Brain microvascular endothelial cell (primary cell): ENCODE measurements at regions not wholly inside any gene's neighbourhood (a gene's known extent, or its start where the extent isn't known, plus 50 kb on each side); places are given as distances from the start of the nearest gene placed in this dataset.
A peak's percentile ranks its signal among the peaks of the same experiment; 100 is the strongest.

Experiments used
- DNase-seq: peaks from one replicate; pipeline ENCODE4 v3.0.0-alpha.2; 2020
- H3K27ac ChIP-seq: fragments of 250-450 bp; sonication (Bioruptor Pico); 2 replicates; pipeline ENCODE4 v1.5.1; 2020; ENCODE audit warnings: mild to moderate bottlenecking, moderate library complexity
- H3K27me3 ChIP-seq: fragments of 250-450 bp; sonication (Bioruptor Pico); replicated peaks from 2 replicates; pipeline ENCODE4 v1.5.1; 2020; ENCODE audit warnings: mild to moderate bottlenecking
- H3K36me3 ChIP-seq: fragments of 250-450 bp; sonication (Bioruptor Pico); replicated peaks from 2 replicates; pipeline ENCODE4 v1.5.1; 2020; ENCODE audit warnings: mild to moderate bottlenecking
- H3K4me3 ChIP-seq: 2 replicates; pipeline ENCODE4 v1.5.1; 2011; ENCODE audit warnings: low read depth, mild to moderate bottlenecking, control low read depth, low read length, moderate library complexity
- in situ Hi-C: cut with HindIII; loops from 2 replicates; pipeline ENCODE4 v1.10.0; 2017; ENCODE audit warnings: low sequenced_read_pairs, low pct_ligation_motif_present
- TF ChIP-seq, protein P1 (sequence below): IDR thresholded peaks from 2 replicates; pipeline ENCODE4 v1.5.1; 2011; ENCODE audit warnings: low read depth, mild to moderate bottlenecking, moderate library complexity, low read length, control low read depth, inconsistent platforms; ENCODE audit errors: missing control alignments

DNA sequence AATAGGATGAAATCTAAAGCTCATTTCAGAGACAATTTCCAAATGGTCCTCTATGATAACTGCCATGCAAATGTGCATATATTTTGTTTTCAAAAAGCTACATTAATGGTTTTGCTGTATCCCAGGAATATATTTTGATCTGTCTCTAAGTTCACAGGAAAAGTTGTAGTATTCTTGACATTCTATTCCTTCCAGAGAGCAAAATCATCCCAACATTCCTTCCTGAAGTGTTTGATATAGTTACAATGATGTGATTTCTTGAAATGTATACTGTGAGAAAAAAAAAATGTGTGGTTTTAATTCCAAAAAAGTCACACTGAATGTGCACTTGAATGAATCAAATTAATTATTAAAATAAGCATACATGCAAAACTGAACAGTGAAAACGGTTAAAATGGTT, 996.0 kb upstream of the CITED2 start:
- in situ Hi-C loops, result no loop called here
- no peaks in the 10 kb centered on the region for H3K36me3 ChIP-seq
- no peak overlapping the region for H3K27ac ChIP-seq
- H3K4me3 ChIP-seq, result no peak overlapping the region
- TF ChIP-seq, protein P1, sequence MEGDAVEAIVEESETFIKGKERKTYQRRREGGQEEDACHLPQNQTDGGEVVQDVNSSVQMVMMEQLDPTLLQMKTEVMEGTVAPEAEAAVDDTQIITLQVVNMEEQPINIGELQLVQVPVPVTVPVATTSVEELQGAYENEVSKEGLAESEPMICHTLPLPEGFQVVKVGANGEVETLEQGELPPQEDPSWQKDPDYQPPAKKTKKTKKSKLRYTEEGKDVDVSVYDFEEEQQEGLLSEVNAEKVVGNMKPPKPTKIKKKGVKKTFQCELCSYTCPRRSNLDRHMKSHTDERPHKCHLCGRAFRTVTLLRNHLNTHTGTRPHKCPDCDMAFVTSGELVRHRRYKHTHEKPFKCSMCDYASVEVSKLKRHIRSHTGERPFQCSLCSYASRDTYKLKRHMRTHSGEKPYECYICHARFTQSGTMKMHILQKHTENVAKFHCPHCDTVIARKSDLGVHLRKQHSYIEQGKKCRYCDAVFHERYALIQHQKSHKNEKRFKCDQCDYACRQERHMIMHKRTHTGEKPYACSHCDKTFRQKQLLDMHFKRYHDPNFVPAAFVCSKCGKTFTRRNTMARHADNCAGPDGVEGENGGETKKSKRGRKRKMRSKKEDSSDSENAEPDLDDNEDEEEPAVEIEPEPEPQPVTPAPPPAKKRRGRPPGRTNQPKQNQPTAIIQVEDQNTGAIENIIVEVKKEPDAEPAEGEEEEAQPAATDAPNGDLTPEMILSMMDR, result no peak
- DNase-seq, result no peak
- no peaks in the 10 kb centered on the region for H3K27me3 ChIP-seq

DNA sequence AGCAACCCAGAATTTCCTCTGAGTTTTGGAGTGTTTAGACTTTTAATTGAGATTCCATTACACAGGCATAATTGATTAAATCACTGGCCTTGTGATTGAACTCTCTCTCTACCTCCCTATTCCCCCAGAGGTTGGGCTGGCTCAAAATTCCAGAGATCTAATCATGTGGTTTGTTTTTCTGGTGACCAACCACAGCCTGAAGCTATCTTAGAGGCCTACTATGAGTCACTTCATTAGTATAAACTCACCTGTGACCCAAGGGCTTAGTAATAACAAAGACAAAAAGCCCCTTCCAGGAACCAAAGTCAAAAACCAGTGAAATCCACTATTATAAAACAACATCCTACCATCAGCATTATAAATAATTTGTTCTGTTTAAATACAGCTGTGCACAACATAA, 992.5 kb upstream of the CITED2 start:
- no peaks in the 10 kb centered on the region for H3K27me3 ChIP-seq
- H3K4me3 ChIP-seq, result no peak overlapping the region
- in situ Hi-C loops, result no loop called here
- peak; percentile 29 for DNase-seq
- no peaks in the 10 kb centered on the region for H3K36me3 ChIP-seq
- no peak overlapping the region for H3K27ac ChIP-seq
- TF ChIP-seq, protein P1, result no peak

DNA sequence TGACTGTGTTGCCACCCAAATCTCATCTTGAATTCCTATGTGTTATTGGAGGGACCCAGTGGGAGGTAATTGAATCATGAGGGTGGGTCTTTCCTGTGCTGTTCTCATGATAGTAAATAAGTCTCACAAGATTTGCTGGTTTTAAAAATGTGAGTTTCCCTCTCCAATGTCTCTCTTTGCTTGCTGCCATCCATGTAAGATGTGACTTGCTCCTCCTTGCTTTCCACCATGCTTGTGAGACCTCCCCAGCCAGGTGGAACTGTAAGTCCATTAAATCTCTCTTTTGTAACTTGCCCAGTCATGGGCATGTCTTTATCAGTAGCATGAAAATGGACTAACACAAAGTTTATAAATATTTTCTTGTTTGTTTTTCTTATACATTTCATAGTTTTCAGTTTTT, 990.5 kb upstream of the CITED2 start:
- Histone ChIP-seq H3K36me3 (no peaks in the 10 kb centered on the region), H3K27ac (no peak overlapping the region), H3K27me3 (no peaks in the 10 kb centered on the region), H3K4me3 (no peak overlapping the region)
- in situ Hi-C loops, result no loop called here
- TF ChIP-seq, protein P1, result no peak
- DNase-seq, result no peak

DNA sequence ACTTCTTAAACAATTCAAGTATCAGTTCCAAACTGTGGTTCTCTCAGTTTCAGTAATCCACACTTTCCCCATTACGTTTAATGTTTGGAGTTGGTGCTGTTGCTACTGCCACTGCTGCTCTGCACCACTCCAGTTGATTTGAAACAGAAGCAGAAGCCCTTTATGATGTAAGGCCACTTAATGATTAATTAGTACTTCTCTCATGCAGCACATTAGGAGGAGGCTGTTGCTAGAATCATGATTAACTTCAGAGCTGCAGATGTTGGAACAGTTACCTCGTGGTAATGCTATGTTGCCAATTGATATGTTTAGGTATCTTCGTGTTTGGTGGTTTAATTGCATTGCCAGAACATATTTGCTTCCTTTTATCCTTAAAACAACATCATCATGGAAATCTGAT, 986.2 kb upstream of the CITED2 start:
- Histone ChIP-seq H3K36me3 (no peaks in the 10 kb centered on the region), H3K4me3 (no peak overlapping the region), H3K27me3 (no peaks in the 10 kb centered on the region), H3K27ac (no peak overlapping the region)
- TF ChIP-seq, protein P1, result no peak
- no peak for DNase-seq
- in situ Hi-C loops, result no loop called here

DNA sequence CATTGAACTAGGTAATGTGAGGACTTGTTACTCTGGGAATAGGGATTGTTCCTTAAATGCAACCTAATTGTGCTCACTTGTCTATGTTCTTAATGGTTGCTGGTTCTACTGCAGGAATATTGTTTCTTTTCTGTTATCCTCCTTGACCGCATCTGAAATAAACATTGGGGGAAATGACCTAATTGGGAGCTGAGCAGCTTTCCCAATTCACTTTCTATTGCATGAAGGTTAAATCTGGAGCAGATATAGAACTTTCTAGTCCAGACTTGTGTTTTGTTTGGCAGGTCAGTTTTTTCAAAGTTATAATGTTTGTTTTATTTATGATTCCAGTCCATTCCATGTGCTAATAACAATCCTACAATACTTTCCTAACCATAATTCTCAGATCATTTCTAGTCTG, 981.0 kb upstream of the CITED2 start:
- H3K36me3 ChIP-seq, result no peaks in the 10 kb centered on the region
- in situ Hi-C loops, result no loop called here
- no peak overlapping the region for H3K27ac ChIP-seq
- no peak for DNase-seq
- no peaks in the 10 kb centered on the region for H3K27me3 ChIP-seq
- H3K4me3 ChIP-seq, result no peak overlapping the region
- TF ChIP-seq, protein P1, result no peak

DNA sequence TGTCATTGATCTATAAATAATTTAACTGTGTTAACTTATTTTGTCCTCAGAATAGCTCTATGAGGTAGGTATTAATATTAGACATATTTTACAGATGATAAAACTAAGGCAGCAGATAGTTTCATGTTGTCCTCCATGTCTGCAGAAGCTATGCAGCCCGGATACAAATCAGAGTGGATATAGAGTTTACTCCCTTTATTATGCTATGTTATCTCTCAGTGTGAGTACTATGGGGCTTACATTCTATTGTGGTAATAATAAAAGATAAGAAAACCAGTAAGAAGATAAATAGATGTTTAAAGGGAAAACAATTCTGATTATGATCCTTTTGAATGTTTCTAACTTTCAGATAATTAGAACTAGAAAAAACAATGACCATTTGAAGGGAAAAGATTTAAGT, 979.8 kb upstream of the CITED2 start:
- H3K36me3 ChIP-seq, result no peaks in the 10 kb centered on the region
- no peak for DNase-seq
- no peak overlapping the region for H3K27ac ChIP-seq
- no peak overlapping the region for H3K4me3 ChIP-seq
- in situ Hi-C loops, result no loop called here
- no peaks in the 10 kb centered on the region for H3K27me3 ChIP-seq
- TF ChIP-seq, protein P1, result no peak
